Umbilical cord (tissue), 1 donor: ENCODE measurements at regions not wholly inside any gene's neighbourhood (a gene's known extent, or its start where the extent isn't known, plus 50 kb on each side); places are given as distances from the start of the nearest gene placed in this dataset.
A peak's percentile ranks its signal among the peaks of the same experiment; 100 is the strongest.

Experiments used
- DNase-seq: peaks from one replicate; pipeline ENCODE4 v3.0.0-alpha.2; 2015; ENCODE audit warnings: low spot score

DNA sequence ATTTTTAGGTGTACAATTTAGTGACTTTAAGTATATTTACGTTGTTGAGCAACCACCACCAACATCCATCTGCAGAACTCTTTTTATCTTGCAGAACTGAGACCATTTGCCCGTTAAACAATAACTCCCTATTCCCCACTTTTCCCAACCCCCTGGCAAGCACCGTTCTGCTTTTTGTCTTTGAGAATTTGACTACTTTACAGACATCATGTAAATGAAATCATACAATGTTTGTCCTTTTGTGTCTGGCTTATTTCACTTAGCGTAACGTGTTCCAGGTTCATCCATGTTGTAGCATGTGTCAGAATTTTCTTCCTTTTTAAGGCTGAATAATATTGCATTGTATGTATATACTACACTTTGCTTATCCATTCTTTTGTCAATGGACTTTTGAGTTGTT lies 201.5 kb downstream of the DACT1 start:
- DNase-seq, result no peak

DNA sequence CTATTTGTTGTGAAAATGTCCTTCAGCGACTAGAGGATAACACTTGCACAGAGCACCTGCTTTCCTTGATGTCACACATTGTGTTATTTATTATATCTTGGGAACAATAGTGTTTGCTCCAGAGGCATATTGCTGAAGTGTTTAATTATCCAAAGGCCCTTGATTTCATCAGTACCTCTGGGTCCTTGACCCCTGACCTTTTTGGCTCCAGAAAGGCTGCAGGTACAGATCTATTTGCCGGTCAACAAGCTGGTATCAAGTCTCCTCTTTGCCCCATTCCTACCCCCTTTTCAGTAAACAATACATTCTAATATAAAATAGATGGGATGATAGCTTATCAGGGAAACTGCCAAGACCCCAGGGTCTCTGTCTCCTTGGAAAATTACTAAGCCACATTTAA lies 206.8 kb downstream of the DACT1 start:
- no peak for DNase-seq

DNA sequence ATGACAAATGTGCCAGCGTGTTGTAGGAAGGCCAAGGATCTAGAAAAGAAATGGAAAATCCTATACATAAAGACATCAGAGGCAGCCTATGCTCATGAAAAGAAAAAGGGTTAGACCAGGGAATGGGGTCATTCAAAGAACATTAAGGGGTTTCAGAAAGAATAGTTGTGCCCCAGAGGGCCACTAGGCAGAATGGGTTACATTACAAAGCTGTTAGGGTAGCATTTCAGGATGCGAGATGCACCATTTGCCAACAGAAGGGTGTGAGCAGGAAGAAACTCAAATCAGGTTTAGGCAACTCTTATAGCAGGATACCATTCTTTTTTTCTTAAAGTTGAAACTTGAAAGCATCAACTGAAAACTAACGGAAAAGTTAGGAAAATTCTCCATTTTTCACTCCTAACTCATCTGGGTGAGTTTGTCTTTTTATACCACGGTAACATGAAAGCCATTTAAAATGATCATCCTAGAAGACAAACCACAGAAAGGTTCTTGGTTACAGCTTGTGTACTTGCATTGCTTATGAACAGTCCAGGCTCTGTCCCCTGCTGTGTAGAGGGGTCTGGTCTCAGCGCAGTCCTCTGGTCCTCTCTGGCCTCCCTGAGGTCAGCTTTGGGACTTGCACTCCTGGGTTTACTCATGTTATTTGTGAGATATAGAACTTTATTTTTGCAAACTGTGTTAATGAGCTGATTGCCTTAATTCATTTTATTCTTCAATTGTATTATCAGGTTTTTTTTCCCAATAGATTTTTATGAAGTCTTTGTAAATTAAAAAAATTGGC lies 209.1 kb downstream of the DACT1 start:
- no peak for DNase-seq

DNA sequence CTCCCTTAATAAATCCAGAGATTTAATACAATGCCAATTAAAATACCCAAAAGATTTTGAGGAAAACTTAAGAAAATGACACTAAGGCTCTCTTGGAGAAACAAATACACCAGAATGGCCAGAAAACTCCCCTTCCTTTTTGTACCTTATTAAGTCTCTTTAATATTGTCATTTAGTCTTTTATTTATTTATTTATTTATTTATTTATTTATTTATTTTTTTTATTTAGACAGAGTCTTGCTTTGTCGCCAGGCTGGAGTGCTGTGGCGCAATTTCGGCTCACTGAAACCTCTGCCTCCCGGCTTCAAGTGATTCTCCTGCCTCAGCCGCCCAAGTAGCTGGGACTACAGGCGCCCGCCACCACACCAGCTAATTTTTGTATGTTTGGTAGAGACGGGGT lies 210.6 kb downstream of the DACT1 start:
- DNase-seq, result no peak

DNA sequence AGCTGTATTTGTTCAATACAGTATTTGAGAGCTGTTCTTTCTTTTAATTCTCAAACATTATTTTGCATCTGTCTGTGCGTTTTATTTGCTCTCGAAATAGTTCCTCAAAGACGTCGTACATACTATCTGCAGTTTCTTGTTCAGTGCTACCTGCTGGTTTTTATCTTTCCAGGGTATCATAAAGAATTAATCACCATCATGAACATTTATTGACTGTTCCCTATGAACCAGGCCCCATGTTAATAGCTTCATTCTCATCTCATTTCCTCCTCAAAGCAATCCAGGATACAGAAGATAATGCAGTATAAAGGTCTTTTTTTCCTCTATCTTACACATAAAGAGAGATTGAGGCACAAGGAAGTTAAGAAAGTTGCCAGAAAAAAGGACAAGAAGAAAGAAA lies 211.8 kb downstream of the DACT1 start:
- no peak for DNase-seq

DNA sequence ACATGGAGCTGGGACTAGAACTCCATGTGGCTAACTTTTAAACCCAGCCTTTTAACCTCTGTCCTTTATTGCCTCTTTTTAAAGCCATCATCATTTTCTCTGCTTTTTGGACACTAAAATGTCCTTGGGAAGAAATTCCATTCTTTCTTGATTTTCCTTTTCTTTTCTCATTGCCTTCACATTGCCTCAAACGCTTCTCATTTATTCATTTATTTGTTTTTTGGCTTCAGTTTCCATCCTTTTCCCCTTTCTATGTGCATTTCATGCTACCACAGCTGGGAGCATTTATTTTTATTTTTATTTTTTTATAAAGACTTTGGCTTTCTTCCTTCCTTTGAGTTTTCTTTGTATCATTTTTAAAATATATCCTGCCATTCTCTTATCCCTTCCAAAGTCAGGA lies 212.2 kb downstream of the DACT1 start:
- no peak for DNase-seq

DNA sequence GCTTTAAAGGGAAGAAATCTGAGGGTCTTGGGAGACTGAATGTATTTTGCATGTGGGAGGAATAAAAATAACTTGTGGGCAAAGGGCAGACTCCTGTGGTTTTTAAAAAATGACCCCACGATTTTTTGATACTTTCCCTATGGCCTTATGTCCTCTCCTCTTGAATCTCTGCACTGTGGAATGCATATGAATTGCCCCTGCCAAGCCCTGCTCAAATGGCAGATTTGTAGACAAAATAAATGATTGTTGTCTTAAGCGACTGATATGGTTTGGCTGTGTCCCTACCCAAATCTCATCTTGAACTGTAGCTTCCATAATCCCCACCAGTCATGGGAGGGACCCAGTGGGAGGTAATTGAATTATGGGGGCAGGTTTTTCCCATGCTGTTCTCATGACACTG lies 223.8 kb downstream of the DACT1 start:
- DNase-seq, result peak; percentile 29

DNA sequence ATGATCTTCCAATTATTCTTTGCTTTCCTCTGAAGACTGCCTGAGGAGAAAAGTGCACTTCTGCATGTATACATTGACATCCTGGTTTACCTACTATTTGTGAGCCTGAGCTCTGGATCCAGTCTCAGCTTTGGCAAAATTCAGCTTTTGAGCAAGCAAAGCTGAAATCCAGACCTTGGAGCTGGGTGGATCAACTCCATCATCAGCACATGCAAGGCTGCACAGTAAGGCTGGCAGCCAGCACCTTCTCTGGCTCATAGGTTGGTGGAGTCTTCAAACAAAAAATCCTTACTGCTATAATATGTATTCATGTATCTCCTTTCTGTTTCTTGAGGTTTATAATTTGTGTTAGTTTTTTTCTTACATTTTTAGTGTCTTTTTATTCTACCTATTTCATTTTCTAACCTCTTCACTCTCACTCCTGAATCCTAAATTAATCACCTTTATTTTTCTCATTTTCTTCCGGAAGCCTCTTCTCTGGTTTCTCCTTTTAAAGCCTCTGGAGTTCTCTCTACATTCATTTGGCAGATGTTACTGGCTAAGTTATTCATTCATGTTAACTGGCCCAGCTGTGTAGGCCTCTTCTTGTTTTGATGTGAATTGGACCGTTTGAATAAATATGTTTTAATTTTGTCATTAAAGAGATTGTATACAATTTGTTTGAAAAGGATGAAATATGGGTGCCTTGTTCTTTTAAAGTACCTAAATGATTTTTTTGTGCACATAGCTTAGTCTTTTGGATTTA lies 224.8 kb downstream of the DACT1 start:
- peak; percentile 56 for DNase-seq

DNA sequence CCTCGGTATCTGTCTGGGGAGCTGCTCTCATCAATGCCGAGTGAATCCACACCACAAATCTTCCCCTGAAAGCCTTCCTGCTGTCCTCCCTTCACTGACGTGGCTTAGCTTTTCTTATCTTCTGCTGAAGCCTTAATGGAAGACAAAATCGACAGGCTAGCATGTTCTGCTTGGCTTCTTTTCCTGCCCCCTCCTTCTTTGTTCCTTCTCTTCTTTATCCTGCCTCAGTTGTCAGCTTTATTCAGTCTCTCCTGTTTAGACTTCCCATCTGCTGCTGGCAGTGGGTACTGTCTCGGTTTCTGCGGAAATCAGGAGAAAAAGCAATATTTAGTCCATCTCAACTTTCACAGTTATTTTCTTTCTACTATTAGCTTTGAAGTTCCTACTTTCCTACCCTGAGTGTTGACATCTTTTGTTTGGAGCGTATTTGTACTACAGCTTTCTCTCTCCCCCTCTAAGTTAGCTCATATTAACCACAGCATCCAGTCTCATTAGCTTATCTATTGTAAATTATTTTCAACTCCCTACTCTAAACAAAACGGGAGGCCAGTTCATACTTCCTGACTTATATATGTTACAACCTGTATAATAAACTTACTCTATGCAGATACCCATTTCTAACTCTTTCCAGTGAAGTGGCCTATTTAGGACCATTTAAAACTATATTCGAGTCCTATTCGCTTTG lies 226.0 kb downstream of the DACT1 start:
- peak; percentile 77 for DNase-seq

DNA sequence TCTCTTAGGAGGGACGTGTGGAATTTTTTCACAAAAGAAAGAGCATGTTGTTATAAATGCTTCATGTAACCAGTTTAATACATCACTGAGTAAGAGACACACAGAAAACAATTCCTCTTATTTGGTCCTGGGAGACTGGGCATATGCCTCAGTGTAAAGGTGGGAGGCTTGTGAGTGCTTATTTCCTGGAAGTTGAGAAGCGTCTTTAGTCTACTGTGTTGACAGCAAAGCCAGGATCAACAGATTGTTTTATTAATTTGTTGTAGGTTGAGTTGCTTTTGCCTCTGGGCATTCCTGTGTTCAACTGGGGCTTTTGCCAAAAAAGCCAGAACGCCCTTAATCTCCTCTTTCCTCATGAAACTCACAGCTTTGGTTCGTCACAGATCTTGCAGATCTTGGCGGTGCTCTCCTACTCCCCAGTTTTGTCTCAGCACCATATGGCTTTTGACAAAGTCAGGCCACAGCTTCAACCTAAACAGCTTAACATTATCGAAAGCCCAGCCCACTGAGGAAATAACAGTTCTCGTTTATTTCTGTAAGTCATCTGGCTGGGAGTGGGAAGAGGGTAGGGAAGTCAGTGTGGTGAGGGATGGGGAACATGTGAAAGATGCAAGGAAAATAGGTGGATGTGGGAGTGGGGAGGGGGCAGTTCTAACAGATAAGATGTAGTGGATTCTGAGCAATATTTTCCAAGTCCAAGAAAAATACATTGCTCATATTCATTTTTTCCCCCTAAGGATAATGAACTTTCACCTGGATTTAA lies 227.2 kb downstream of the DACT1 start:
- DNase-seq, result peak; percentile 89

DNA sequence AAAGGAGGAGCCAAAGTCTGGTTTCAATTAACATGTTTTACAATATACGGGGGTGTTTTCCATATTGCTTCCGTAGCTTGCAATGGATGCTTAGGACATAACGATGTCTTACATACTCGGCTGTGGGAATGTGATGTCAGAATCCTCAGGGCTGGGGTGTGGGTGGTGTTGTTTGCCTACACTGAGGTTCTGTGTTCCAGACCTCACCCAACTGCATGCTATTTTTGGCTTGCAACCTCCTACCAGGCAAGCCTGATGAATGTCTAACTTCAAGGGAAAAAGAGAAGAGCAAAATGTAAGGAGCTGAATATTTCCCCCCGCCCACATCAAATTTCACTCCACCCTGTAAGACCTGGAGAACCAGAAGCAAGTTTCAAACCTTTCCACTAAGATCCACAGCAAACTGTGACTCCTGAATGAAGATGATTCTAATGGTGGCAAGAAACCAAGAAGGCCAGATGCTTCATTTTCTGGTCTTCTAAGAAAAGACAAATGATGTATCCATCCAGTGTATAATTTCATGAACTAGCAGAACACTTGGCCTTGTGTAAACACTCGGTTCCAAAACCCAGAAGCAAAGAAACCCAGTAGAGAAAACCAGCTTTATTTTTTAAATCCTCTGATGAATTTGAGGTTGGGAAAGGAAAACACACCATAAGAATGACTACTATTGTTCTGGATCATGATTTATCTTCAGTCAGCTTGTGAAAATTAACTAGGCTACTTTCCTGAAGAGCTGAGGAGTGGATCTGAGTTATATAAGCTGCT lies 227.9 kb downstream of the DACT1 start:
- DNase-seq, result no peak

DNA sequence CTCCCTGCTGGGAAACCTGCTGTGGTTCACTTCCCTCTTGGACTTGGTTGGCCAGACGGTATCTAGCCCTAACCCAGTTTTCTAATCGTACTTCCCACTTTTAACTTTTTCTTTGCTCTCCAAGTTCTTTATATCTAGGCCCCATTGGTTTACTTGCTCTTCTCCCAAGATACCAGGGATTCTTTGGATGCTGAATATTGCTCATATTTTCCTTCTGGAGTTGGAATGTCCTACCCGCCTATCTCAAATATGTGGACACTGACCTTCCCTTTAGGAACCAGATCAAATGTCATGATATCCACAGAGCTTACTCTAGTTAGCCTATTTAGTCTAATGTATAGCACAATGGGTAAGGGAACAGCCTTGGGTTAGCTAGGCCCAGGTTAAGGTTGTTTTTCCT lies 228.6 kb downstream of the DACT1 start:
- DNase-seq, result no peak

DNA sequence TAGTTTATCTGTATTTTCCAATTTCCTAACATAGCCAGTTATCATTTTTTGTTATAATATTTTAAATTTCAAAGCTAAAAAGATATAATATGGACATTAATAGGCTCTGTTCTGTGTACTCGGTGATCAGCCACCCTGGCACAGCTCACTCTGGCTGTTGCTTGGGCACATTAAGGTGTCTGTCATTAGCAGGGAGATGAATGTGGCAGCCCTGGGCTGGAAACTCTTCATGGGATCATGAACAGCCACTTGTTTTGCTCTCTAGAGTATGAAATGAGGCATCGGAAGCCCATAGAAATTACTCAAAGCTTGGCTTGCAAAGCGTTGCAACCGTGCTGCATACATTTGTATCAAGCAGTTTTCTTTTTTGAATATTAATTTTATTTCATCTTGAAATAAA lies 233.2 kb downstream of the DACT1 start:
- no peak for DNase-seq

DNA sequence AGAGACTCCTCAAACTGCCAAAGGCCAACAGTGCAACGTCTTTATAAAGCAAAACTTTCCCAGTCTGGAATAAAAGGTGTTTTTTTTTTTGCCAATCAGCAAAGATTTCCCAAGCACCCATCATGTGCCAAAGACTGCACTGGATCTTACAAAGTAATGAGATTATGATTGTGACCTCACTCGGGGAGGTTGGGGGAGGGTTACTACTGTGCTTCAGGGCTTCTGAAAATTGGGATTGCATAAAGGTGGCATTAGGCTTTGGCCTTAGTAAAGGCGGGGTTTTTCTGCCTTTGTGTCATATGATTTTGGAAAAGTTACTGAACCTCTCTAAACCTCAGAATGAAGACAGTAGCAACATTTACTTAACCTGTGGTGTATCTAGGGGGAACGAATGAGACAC lies 233.8 kb downstream of the DACT1 start:
- no peak for DNase-seq

DNA sequence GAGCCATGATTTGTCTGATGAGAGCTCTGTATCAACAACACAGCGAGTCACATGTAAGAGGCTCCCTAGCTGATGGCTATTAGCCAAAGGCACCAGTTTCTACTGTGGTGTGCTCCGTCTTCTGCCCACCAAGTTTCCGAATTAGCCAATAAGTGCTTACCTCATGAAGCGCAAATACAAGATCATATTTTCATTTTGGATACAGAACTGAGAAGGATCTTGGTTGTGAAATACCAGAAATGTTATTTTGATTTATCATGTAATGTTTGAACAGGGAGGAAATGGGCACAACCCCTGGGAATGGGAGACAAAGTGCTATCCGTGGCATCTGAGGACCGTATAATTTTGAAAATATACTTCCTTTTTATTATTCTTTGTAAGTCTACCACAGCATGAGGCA lies 234.3 kb downstream of the DACT1 start:
- DNase-seq, result no peak

DNA sequence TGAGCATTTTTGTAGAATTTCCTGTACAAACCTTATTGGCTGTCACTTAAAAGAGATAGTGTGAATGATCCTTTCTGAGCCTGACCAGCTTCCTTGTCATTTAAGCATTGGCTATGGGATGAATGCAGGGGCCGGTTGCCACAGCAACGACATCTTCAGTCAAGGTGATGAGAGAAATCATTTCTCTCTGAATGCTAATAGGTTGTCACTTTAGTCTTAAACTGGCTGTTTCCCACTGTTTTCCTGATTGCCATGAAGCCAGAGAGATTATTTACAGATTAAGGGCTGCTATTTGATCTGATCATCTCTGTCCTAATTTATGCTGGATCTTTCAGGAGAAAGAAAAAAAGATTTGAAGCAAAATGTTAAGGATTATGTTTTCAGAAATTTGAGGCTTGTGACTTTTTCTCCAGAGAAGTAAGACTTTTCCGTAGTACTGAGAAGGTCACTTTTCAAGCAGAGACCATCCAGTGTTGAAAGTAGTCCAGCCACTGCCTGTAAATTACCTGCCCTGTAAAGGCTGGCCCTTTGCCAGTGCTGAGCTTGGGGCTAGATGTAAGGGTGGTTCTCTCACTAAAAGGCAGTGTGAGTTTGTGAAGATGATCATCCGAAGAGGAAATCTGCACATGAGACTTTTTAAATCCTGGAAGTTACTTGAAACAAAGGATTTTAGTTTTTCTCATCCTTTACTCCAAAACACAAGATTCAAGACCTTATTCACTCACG lies 235.6 kb downstream of the DACT1 start:
- no peak for DNase-seq

DNA sequence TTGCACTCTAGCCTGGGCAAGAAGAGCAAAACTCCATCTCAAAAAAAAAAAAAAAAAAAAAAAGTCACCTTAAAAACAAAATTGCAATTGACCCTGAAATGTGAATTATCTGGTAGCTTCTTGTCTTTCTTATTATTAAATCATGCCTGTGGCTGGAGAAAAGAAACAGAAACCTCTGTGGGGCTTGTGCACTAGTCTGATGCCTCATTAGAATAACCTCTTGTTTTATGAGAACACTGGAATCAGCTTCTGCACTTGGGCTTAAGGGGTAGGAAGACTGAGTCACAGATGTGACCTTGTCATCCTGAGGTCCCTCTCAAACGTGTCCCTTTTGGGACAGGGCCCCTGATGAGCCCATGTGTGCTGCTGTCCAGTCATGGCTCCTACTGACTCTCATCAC lies 237.9 kb downstream of the DACT1 start:
- no peak for DNase-seq

DNA sequence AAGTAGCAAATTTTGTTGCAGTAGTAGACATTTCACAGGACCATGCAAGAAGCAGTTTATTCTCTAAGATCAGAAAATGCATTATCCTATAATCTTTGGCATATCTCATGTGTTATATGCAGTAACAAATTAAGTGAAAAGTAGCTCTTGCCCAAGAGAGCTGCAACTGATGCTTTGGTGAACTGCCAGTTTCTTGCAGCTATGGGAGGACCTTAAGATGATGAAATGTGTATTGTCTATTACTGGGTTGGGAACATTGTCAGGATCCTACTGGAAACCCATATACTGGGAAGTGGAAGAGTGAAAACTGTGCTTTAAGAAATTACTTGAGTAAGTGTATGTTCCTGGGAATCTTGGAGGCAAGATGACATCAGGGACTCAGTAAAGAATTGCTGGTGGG lies 238.8 kb downstream of the DACT1 start:
- peak; percentile 34 for DNase-seq

DNA sequence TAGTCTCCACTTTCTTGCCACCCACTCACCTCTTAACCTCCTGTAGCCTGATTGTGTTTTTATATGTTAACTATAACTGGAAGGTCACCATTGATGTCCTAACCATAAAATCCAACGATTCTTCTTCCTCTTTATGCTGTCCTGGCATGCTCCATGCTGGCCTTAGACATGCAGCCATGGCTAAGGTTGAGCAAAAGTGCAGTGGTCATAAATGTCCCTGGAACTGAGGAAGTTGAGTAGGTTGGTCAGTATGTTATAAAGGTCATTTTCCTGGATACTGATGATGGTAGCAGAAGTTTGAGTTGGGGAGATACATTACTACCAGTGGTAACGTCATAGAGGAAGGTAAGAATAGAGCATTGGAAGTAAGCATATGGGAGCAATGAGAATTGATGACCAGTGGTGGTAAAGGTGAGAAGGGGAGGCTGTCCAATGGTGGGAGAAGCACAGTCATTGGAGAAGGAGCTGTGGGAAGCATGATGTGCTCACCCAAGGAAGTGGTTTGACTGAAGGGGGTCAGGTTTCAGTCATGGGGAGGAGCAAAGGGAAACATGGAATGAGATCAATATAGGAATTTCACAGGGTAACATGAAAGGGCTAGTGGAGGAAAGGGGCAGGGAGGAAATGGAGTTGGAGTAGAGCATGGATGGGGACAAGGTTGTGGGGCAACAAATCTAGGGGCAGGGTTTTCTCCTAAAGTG lies 240.8 kb downstream of the DACT1 start:
- no peak for DNase-seq

DNA sequence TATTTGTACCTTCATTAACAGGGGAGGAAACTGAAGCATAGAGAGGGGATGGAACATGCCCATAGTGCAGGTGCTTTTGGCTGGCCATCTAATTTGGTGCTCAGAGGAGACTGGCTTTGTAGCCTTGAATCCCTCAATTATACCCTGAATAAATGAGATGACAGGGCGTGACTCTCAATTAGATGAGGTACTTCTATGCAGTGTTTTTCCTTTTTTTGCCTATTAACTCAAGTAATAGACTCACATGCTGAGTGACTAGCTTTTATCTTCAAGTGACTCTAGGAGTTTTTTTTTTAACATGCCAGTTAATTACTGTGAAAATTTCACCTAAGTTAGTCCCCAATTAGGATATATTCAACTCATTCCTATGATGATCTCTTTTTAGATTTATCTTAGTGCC lies 243.7 kb downstream of the DACT1 start:
- DNase-seq, result no peak
